Vagina (tissue), 2 donors: ENCODE measurements at regions not wholly inside any gene's neighbourhood (a gene's known extent, or its start where the extent isn't known, plus 50 kb on each side); places are given as distances from the start of the nearest gene placed in this dataset.
"Not testable (repeated sequence)": the region's sequence is repeated elsewhere in the genome, so short reads cannot be mapped to it uniquely, and the experiment has no call there.

Experiments used
- POLR2A ChIP-seq, 2 donors: fragments of 450-650 bp; IDR thresholded peaks; one replicate each; pipeline ENCODE4 v1.6.1; 2017; ENCODE audit warnings: antibody characterized with exemption in 2 of 2, mild to moderate bottlenecking in 2 of 2, moderate library complexity in 2 of 2
- POLR2AphosphoS5 ChIP-seq, 2 donors: sonication (generic); formaldehyde crosslinking; IDR thresholded peaks; one replicate each; pipeline ENCODE4 v1.9.0; 2017; ENCODE audit warnings: antibody characterized with exemption in 2 of 2, mild to moderate bottlenecking in 2 of 2, low read depth in 1 of 2; ENCODE audit not compliant: insufficient read depth in 1 of 2
- TF ChIP-seq, protein P1 (sequence below), 3 experiments: fragments of 450-650 bp in 2 of 3; fragments of 200-600 bp in 1 of 3; sonication (generic) in 1 of 3; IDR thresholded peaks; one replicate each; pipeline ENCODE4 v1.5.1; 2017 to 2019; ENCODE audit warnings: antibody characterized with exemption in 3 of 3, mild to moderate bottlenecking in 2 of 3, moderate library complexity in 2 of 3

GRCh38 chr9:65514465-65514864, 161.3 kb upstream of the ZNG1E start:
- TF ChIP-seq, protein P1, sequence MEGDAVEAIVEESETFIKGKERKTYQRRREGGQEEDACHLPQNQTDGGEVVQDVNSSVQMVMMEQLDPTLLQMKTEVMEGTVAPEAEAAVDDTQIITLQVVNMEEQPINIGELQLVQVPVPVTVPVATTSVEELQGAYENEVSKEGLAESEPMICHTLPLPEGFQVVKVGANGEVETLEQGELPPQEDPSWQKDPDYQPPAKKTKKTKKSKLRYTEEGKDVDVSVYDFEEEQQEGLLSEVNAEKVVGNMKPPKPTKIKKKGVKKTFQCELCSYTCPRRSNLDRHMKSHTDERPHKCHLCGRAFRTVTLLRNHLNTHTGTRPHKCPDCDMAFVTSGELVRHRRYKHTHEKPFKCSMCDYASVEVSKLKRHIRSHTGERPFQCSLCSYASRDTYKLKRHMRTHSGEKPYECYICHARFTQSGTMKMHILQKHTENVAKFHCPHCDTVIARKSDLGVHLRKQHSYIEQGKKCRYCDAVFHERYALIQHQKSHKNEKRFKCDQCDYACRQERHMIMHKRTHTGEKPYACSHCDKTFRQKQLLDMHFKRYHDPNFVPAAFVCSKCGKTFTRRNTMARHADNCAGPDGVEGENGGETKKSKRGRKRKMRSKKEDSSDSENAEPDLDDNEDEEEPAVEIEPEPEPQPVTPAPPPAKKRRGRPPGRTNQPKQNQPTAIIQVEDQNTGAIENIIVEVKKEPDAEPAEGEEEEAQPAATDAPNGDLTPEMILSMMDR (IDR thresholded peaks at IDR 0.05), result not testable (repeated sequence)
- TF ChIP-seq POLR2A (IDR thresholded peaks at IDR 0.05); POLR2AphosphoS5 (IDR thresholded peaks at IDR 0.05; ENCODE audit: insufficient read depth in 1 of 2, low read depth in 1 of 2): not testable (repeated sequence)
